ENCODE measurements at regions not wholly inside any gene's neighbourhood (a gene's known extent, or its start where the extent isn't known, plus 50 kb on each side); places are given as distances from the start of the nearest gene placed in this dataset.

GRCh38 chr7:18096087-18096486 lies 68.4 kb upstream of the PRPS1L1 start:
- no peak for TF ChIP-seq POLR2AphosphoS5 (IDR thresholded peaks at IDR 0.05; ENCODE audit: low read depth, low read length)
- TF ChIP-seq TAF1 (IDR thresholded peaks at IDR 0.05; ENCODE audit: borderline replicate concordance, insufficient read depth, low read length): no peak
- TF ChIP-seq FOXP2 (optimal IDR thresholded peaks at IDR 0.05; ENCODE audit: borderline replicate concordance, extremely low read depth, extremely low read length, insufficient read depth): no peak
- no peak for TF ChIP-seq REST (IDR thresholded peaks at IDR 0.05; ENCODE audit: insufficient read depth in 1 of 2, low read depth in 2 of 2, low read length in 2 of 2)
- no peak for TF ChIP-seq SIN3A (IDR thresholded peaks at IDR 0.05; ENCODE audit: borderline replicate concordance, insufficient read depth, low read length)

- TF ChIP-seq SIN3A (IDR thresholded peaks at IDR 0.05; ENCODE audit: borderline replicate concordance, insufficient read depth, low read length) (no peak), POLR2AphosphoS5 (IDR thresholded peaks at IDR 0.05; ENCODE audit: low read depth, low read length) (no peak), REST (IDR thresholded peaks at IDR 0.05; ENCODE audit: insufficient read depth in 1 of 2, low read depth in 2 of 2, low read length in 2 of 2) (no peak), FOXP2 (optimal IDR thresholded peaks at IDR 0.05; ENCODE audit: borderline replicate concordance, extremely low read depth, extremely low read length, insufficient read depth) (no peak), TAF1 (IDR thresholded peaks at IDR 0.05; ENCODE audit: borderline replicate concordance, insufficient read depth, low read length) (no peak)
Measured at GRCh38 chr7:18102576-18102975, 74.9 kb upstream of the PRPS1L1 start.

- TF ChIP-seq FOXP2 (optimal IDR thresholded peaks at IDR 0.05; ENCODE audit: borderline replicate concordance, extremely low read depth, extremely low read length, insufficient read depth): no peak
- no peak for TF ChIP-seq SIN3A (IDR thresholded peaks at IDR 0.05; ENCODE audit: borderline replicate concordance, insufficient read depth, low read length)
- no peak for TF ChIP-seq TAF1 (IDR thresholded peaks at IDR 0.05; ENCODE audit: borderline replicate concordance, insufficient read depth, low read length)
- TF ChIP-seq POLR2AphosphoS5 (IDR thresholded peaks at IDR 0.05; ENCODE audit: low read depth, low read length): no peak
- no peak for TF ChIP-seq REST (IDR thresholded peaks at IDR 0.05; ENCODE audit: insufficient read depth in 1 of 2, low read depth in 2 of 2, low read length in 2 of 2)
Measured at GRCh38 chr7:18103436-18104218, 76.0 kb upstream of the PRPS1L1 start.

- TF ChIP-seq POLR2AphosphoS5 (IDR thresholded peaks at IDR 0.05; ENCODE audit: low read depth, low read length) (no peak), TAF1 (IDR thresholded peaks at IDR 0.05; ENCODE audit: borderline replicate concordance, insufficient read depth, low read length) (no peak), FOXP2 (optimal IDR thresholded peaks at IDR 0.05; ENCODE audit: borderline replicate concordance, extremely low read depth, extremely low read length, insufficient read depth) (no peak), SIN3A (IDR thresholded peaks at IDR 0.05; ENCODE audit: borderline replicate concordance, insufficient read depth, low read length) (no peak), REST (IDR thresholded peaks at IDR 0.05; ENCODE audit: insufficient read depth in 1 of 2, low read depth in 2 of 2, low read length in 2 of 2) (no peak)
Measured at GRCh38 chr7:18109762-18110161, 82.1 kb upstream of the PRPS1L1 start.

Measured in PFSK-1 (cell line).